IMR-90 (cell line): ENCODE measurements at regions not wholly inside any gene's neighbourhood (a gene's known extent, or its start where the extent isn't known, plus 50 kb on each side); places are given as distances from the start of the nearest gene placed in this dataset.

Experiments
- ATAC-seq: fragments of 200-7000 bp; cut with Tn5 transposase; 2 replicates; pipeline ENCODE4 v1.9.1; 2020; ENCODE audit warnings: low read depth, mild to moderate bottlenecking, moderate library complexity
- BruUV-seq: library from RNA; stranded (reverse); fragments of 400-500 nt; replicated peaks from 2 replicates; lab custom pipeline; 2021; lab: Mats Ljungman, UMichigan
- CTCF ChIA-PET: fragments of 300-600 bp; formaldehyde crosslinking; extraction: SDS; loops from one replicate; lab custom pipeline; 2021; ENCODE audit warnings: antibody characterized with exemption; lab: Yijun Ruan, JAX
- POLR2A ChIA-PET: fragments of 300-600 bp; sonication (Branson Sonifier 250); formaldehyde crosslinking; loops from one replicate; lab custom pipeline; 2022; ENCODE audit warnings: antibody characterized with exemption; ENCODE audit not compliant: unreplicated experiment; lab: Charles Lee
- DNase-seq: peaks from one replicate; pipeline ENCODE4 v3.0.0; 2013
- H2AFZ ChIP-seq: replicated peaks from 2 replicates; pipeline ENCODE3; 2013; ENCODE audit warnings: low read length, mild to moderate bottlenecking; ENCODE audit not compliant: poor library complexity
- H2AK5ac ChIP-seq: 2 replicates; pipeline ENCODE4 v1.6.1; 2013; ENCODE audit warnings: low read depth, low read length, inconsistent platforms
- H2AK9ac ChIP-seq: replicated peaks from 2 replicates; pipeline ENCODE3; 2013; ENCODE audit warnings: mild to moderate bottlenecking, low read depth, low read length, moderate library complexity; ENCODE audit not compliant: poor library complexity
- H2BK120ac ChIP-seq: 2 replicates; pipeline ENCODE4 v1.6.1; 2013; ENCODE audit warnings: low read depth, low read length, inconsistent platforms
- H2BK15ac ChIP-seq: 3 replicates; pipeline ENCODE4 v1.6.1; 2013; ENCODE audit warnings: low read depth, low read length, inconsistent platforms
- H2BK20ac ChIP-seq: 2 replicates; pipeline ENCODE4 v1.6.1; 2013; ENCODE audit warnings: low read depth, mild to moderate bottlenecking, inconsistent platforms, low read length, moderate library complexity
- H2BK5ac ChIP-seq: 2 replicates; pipeline ENCODE4 v1.6.1; 2013; ENCODE audit warnings: mild to moderate bottlenecking, low read depth, low read length, inconsistent platforms; ENCODE audit not compliant: poor library complexity, severe bottlenecking
- H3K14ac ChIP-seq: replicated peaks from 2 replicates; pipeline ENCODE4 v1.6.1; 2013; ENCODE audit warnings: low read depth, low read length, inconsistent platforms
- H3K18ac ChIP-seq: 2 replicates; pipeline ENCODE4 v1.6.1; 2013; ENCODE audit warnings: low read depth, low read length, control low read depth
- H3K23ac ChIP-seq: 2 replicates; pipeline ENCODE4 v1.6.1; 2013; ENCODE audit warnings: low read depth, low read length, inconsistent platforms
- H3K27ac ChIP-seq: 2 replicates; pipeline ENCODE4 v1.5.1; 2013; ENCODE audit warnings: mild to moderate bottlenecking, control low read depth, low read length; ENCODE audit not compliant: insufficient read depth
- H3K27me3 ChIP-seq: 2 replicates; pipeline ENCODE4 v1.6.1; 2013; ENCODE audit warnings: low read length; ENCODE audit not compliant: control insufficient read depth, insufficient read depth
- H3K36me3 ChIP-seq: 2 replicates; pipeline ENCODE4 v1.6.1; 2013; ENCODE audit warnings: low read length, mixed read lengths; ENCODE audit not compliant: control insufficient read depth, insufficient read depth
- H3K4ac ChIP-seq: 2 replicates; pipeline ENCODE4 v1.6.1; 2013; ENCODE audit warnings: low read depth, low read length, inconsistent platforms
- H3K4me1 ChIP-seq: 2 replicates; pipeline ENCODE4 v1.6.1; 2013; ENCODE audit warnings: low read length, mixed read lengths; ENCODE audit not compliant: control insufficient read depth, insufficient read depth
- H3K4me2 ChIP-seq: 2 replicates; pipeline ENCODE4 v1.6.1; 2013; ENCODE audit warnings: low read depth, mild to moderate bottlenecking, control low read depth, low read length, moderate library complexity
- H3K4me3 ChIP-seq: 2 replicates; pipeline ENCODE4 v1.5.1; 2013; ENCODE audit warnings: low read depth, mild to moderate bottlenecking, control low read depth, low read length, moderate library complexity; ENCODE audit not compliant: insufficient read depth
- H3K56ac ChIP-seq: 2 replicates; pipeline ENCODE4 v1.6.1; 2013; ENCODE audit warnings: low read length, inconsistent platforms; ENCODE audit not compliant: insufficient read depth; ENCODE audit errors: extremely low read depth
- H3K79me1 ChIP-seq, 2 experiments: 2 replicates each; pipeline ENCODE4 v1.6.1; 2013; ENCODE audit warnings: low read length in 2 of 2, inconsistent platforms in 1 of 2, low read depth in 1 of 2
- H3K9ac ChIP-seq: 2 replicates; pipeline ENCODE4 v1.6.1; 2013; ENCODE audit warnings: low read depth, low read length, control low read depth
- H3K9me1 ChIP-seq: 2 replicates; pipeline ENCODE4 v1.6.1; 2013; ENCODE audit warnings: low read length, inconsistent platforms; ENCODE audit not compliant: insufficient read depth
- H3K9me3 ChIP-seq: 2 replicates; pipeline ENCODE4 v1.6.1; 2013; ENCODE audit warnings: low read length; ENCODE audit not compliant: control insufficient read depth, insufficient read depth
- H4K20me1 ChIP-seq: 2 replicates; pipeline ENCODE4 v1.6.1; 2013; ENCODE audit warnings: low read length, inconsistent platforms; ENCODE audit not compliant: insufficient read depth
- H4K5ac ChIP-seq: 2 replicates; pipeline ENCODE4 v1.6.1; 2013; ENCODE audit warnings: mild to moderate bottlenecking, low read depth, low read length, control low read depth
- H4K8ac ChIP-seq, 2 experiments: 2 replicates each; pipeline ENCODE4 v1.6.1; 2013; ENCODE audit warnings: low read depth in 2 of 2, low read length in 2 of 2, control low read depth in 1 of 2, inconsistent platforms in 1 of 2
- H4K91ac ChIP-seq: 2 replicates; pipeline ENCODE4 v1.6.1; 2013; ENCODE audit warnings: low read depth, low read length, inconsistent platforms; ENCODE audit not compliant: insufficient read depth
- BHLHE40 ChIP-seq: fragments of 150-350 bp; IDR thresholded peaks from 2 replicates; pipeline ENCODE4 v1.6.1; 2016; ENCODE audit warnings: mild to moderate bottlenecking, low read depth, low read length
- CEBPB ChIP-seq: IDR thresholded peaks from 2 replicates; pipeline ENCODE4 v1.6.1; 2012; ENCODE audit warnings: low read depth, low read length, improper control_type of control experiment
- CHD1 ChIP-seq: IDR thresholded peaks from 2 replicates; pipeline ENCODE4 v1.6.1; 2012; ENCODE audit warnings: low read depth, low read length, improper control_type of control experiment
- ELK1 ChIP-seq: fragments of 150-350 bp; IDR thresholded peaks from 2 replicates; pipeline ENCODE4 v1.6.1; 2016; ENCODE audit warnings: low read depth, mild to moderate bottlenecking, low read length, moderate library complexity, borderline replicate concordance
- MAFK ChIP-seq: IDR thresholded peaks from 2 replicates; pipeline ENCODE4 v1.6.1; 2012; ENCODE audit warnings: low read depth, low read length, improper control_type of control experiment
- MAZ ChIP-seq: IDR thresholded peaks from 2 replicates; pipeline ENCODE4 v1.6.1; 2012; ENCODE audit warnings: low read depth, mild to moderate bottlenecking, low read length, improper control_type of control experiment, moderate library complexity, borderline replicate concordance
- NFE2L2 ChIP-seq: fragments of 150-350 bp; IDR thresholded peaks from 2 replicates; pipeline ENCODE4 v1.6.1; 2016; ENCODE audit warnings: low read depth, mild to moderate bottlenecking, low read length
- RAD21 ChIP-seq: IDR thresholded peaks from 2 replicates; pipeline ENCODE4 v1.6.1; 2012; ENCODE audit warnings: low read length, improper control_type of control experiment
- RCOR1 ChIP-seq: IDR thresholded peaks from 2 replicates; pipeline ENCODE4 v1.6.1; 2012; ENCODE audit warnings: mild to moderate bottlenecking, low read length, improper control_type of control experiment; ENCODE audit not compliant: insufficient replicate concordance
- SMC3 ChIP-seq: fragments of 150-350 bp; IDR thresholded peaks from 2 replicates; pipeline ENCODE4 v1.6.1; 2016; ENCODE audit warnings: low read depth, mild to moderate bottlenecking, antibody characterized with exemption, low read length, moderate library complexity
- USF2 ChIP-seq: fragments of 150-350 bp; IDR thresholded peaks from 2 replicates; pipeline ENCODE4 v1.6.1; 2017; ENCODE audit warnings: mild to moderate bottlenecking, antibody characterized with exemption, low read length, low read depth
- dilution Hi-C: fragments of 300-500 bp; cut with HindIII; formaldehyde crosslinking; loops from one replicate; pipeline ENCODE4 v1.14.3; 2018; ENCODE audit warnings: low sequenced_read_pairs; ENCODE audit not compliant: unreplicated experiment
- in situ Hi-C: fragments of 300-500 bp; cut with MboI; formaldehyde crosslinking; loops from 3 replicates; pipeline ENCODE4 v1.14.3; 2019; ENCODE audit warnings: low sequenced_read_pairs, inconsistent platforms, mixed read lengths
- intact Hi-C: fragments of 100-400 bp; cut with micrococcal nuclease; formaldehyde crosslinking; loops from 2 replicates; pipeline ENCODE4 v1.10.0; 2022
- TF ChIP-seq, protein P1 (sequence below): conservative IDR thresholded peaks from 2 replicates; pipeline ENCODE4 v1.5.1; 2012; ENCODE audit warnings: mild to moderate bottlenecking, low read depth, low read length, improper control_type of control experiment

GRCh38 chr2:11976073-11976472 is 229.6 kb downstream of the LPIN1 start:
- dilution Hi-C loops: no loop called here
- Histone ChIP-seq H3K9ac (no peak overlapping the region), H3K23ac (no peak overlapping the region), H4K8ac (no peak overlapping the region), H2BK120ac (no peak overlapping the region), H2AK9ac (no peak overlapping the region), H3K4me2 (no peak overlapping the region), H2BK5ac (no peak overlapping the region), H3K9me1 (no peaks in the 10 kb centered on the region), H2AK5ac (no peak overlapping the region), H3K18ac (no peak overlapping the region), H4K91ac (no peak overlapping the region), H3K36me3 (no peaks in the 10 kb centered on the region), H3K27ac (no peak overlapping the region), H2AFZ (no peak overlapping the region), H3K56ac (no peak overlapping the region), H3K14ac (no peak overlapping the region), H2BK15ac (no peak overlapping the region), H3K4me3 (no peak overlapping the region), H4K5ac (no peak overlapping the region), H2BK20ac (no peak overlapping the region), H3K9me3 (peaks cover 11% of the 10 kb centered on the region), H4K20me1 (no peaks in the 10 kb centered on the region), H3K27me3 (peaks cover 1% of the 10 kb centered on the region; the same call in 1 of the 2 replicates), H3K4ac (no peak overlapping the region), H3K79me1 (no peaks in the 10 kb centered on the region), H3K4me1 (no peaks in the 10 kb centered on the region)
- ChIA-PET POLR2A (no interaction called here), CTCF (interaction anchor here (1.2 kb wide), 1 partner anchor 14 kb away, joined by 3 read pairs; no protein-coding TSS in a partner anchor)
- intact Hi-C loops: no loop called here
- in situ Hi-C loops: no loop called here
- DNase-seq (no peak), ATAC-seq (no peak)
- no TSS peak for BruUV-seq
- TF ChIP-seq CHD1: no peak
- TF ChIP-seq MAZ: no peak
- no peak for TF ChIP-seq RAD21
- TF ChIP-seq, protein P1, sequence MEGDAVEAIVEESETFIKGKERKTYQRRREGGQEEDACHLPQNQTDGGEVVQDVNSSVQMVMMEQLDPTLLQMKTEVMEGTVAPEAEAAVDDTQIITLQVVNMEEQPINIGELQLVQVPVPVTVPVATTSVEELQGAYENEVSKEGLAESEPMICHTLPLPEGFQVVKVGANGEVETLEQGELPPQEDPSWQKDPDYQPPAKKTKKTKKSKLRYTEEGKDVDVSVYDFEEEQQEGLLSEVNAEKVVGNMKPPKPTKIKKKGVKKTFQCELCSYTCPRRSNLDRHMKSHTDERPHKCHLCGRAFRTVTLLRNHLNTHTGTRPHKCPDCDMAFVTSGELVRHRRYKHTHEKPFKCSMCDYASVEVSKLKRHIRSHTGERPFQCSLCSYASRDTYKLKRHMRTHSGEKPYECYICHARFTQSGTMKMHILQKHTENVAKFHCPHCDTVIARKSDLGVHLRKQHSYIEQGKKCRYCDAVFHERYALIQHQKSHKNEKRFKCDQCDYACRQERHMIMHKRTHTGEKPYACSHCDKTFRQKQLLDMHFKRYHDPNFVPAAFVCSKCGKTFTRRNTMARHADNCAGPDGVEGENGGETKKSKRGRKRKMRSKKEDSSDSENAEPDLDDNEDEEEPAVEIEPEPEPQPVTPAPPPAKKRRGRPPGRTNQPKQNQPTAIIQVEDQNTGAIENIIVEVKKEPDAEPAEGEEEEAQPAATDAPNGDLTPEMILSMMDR: no peak
- no peak for TF ChIP-seq MAFK
- TF ChIP-seq SMC3: no peak
- TF ChIP-seq RCOR1: no peak
- no peak for TF ChIP-seq ELK1
- TF ChIP-seq USF2: no peak
- no peak for TF ChIP-seq CEBPB
- no peak for TF ChIP-seq NFE2L2
- TF ChIP-seq BHLHE40: no peak
